Fibroblast of mammary gland (primary cell): ENCODE measurements at regions not wholly inside any gene's neighbourhood (a gene's known extent, or its start where the extent isn't known, plus 50 kb on each side); places are given as distances from the start of the nearest gene placed in this dataset.
"Not testable (repeated sequence)": the region's sequence is repeated elsewhere in the genome, so short reads cannot be mapped to it uniquely, and the experiment has no call there.

Source experiments
- DNase-seq: peaks from one replicate; pipeline ENCODE4 v3.0.0-alpha.2; 2010; ENCODE audit warnings: low read depth
- H3K4me3 ChIP-seq: 2 replicates; pipeline ENCODE4 v1.5.1; 2011; ENCODE audit warnings: low read depth, mild to moderate bottlenecking, low read length, moderate library complexity; ENCODE audit not compliant: control insufficient read depth
- CTCF ChIP-seq: conservative IDR thresholded peaks from 2 replicates; pipeline ENCODE4 v1.5.1; 2011; ENCODE audit warnings: low read depth, low read length, inconsistent platforms; ENCODE audit not compliant: control insufficient read depth, insufficient read depth

- no peak for TF ChIP-seq CTCF
- no peak for DNase-seq
- H3K4me3 ChIP-seq, result no peak overlapping the region
These were observed 147.3 kb upstream of the CLNK start for GRCh38 chr4:10831727-10832408.

DNA sequence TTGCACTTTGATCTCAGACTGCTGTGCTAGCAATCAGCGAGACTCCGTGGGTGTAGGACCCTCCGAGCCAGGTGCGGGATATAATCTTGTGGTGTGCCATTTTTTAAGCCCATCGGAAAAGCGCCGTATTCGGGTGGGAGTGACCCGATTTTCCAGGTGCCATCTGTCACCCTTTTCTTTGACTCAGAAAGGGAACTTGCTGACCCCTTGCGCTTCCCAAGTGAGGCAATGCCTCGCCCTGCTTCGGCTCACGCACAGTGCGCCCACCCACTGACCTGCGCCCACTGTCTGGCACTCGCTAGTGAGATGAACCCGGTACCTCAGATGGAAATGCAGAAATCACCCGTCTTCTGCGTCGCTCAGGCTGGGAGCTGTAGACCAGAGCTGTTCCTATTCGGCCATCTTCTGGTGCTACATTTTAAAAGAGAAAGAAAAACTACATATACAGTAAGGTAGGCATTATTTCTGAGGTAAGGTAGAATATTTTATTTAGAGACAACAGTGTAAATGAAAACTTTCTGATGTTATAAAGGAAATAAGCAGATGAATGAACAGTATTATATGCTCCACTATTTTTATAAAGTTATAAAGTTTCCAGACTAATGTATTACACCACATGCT lies 144.5 kb upstream of the CLNK start:
- DNase-seq, H3K4me3 ChIP-seq: not testable (repeated sequence)

- no peak overlapping the region for H3K4me3 ChIP-seq
- DNase-seq, result no peak
- no peak for TF ChIP-seq CTCF
These were observed 137.3 kb upstream of the CLNK start for GRCh38 chr4:10821826-10822225.

- no peak overlapping the region for H3K4me3 ChIP-seq
- no peak for TF ChIP-seq CTCF
- no peak for DNase-seq
These were observed 132.0 kb upstream of the CLNK start for GRCh38 chr4:10816571-10816970.

- no peak for DNase-seq
- no peak overlapping the region for H3K4me3 ChIP-seq
- TF ChIP-seq CTCF, result no peak
These were observed 127.4 kb upstream of the CLNK start for GRCh38 chr4:10811991-10812390.

DNA sequence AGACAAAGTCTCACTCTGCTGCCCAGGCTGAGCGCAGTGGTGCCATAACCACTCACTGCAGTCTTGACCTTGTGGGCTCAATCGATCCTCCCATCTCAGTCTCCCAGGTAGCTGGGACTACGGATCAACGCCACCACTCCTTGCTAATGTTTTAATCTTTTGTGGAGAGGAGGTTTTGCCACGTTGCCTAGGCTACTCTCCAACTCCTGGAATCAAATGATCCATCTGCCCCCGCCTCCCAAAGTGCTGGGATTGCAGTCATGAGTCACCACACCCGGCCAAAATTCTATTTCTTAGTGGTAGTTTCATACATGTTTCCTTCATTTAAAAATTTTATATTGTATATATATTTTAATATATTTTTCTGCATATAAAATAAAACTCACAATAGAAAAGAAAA lies 125.8 kb upstream of the CLNK start:
- TF ChIP-seq CTCF, result no peak
- H3K4me3 ChIP-seq, result no peak overlapping the region
- peak; percentile 5 for DNase-seq

DNA sequence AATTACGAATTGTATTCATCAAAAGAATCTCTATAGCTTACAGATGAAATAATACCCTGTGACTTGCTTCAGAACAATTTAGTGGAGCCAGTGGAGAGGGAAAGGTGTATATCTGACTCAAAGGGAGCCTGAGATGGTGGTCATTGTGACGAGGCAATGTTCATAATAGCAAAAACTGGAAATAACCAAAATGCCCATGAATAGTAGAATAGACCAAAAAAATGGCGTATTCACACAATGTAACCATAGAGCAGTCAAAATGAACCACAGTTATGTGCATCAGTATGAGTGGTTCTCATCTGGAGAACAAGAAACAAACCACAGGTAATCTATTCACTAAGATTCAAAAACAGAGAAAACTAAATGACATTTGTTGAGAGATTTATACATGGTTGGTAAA lies 125.3 kb upstream of the CLNK start:
- no peak for DNase-seq
- no peak for TF ChIP-seq CTCF
- no peak overlapping the region for H3K4me3 ChIP-seq
